ENCODE measurements at regions not wholly inside any gene's neighbourhood (a gene's known extent, or its start where the extent isn't known, plus 50 kb on each side); places are given as distances from the start of the nearest gene placed in this dataset.

DNA sequence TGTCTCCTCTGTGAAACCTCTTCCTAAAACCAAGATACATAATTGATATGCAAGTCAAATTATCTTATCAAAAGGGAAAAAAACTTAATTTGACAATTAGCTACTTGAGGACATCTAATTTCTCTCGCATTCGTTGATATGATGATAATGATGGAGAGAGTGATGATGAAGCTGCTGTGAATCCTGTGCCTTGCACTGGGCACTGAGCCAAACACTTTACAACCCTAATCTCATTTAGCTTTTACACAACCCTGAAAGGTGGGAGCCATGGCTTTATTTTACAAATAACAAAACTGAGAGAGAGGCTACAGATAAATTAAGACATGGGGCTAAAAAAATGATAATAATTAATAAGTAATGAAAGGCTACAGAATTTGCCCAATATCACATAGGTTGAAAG lies 176.0 kb downstream of the NOC3L start:
- no peak overlapping the region for H3K27ac ChIP-seq (ENCODE audit: low read depth, low read length, severe bottlenecking)
- no CpG with 5 or more reads among the region's 2 CpGs for WGBS, 2 experiments (ENCODE audit: insufficient coverage in 2 of 2)
- no peaks in the 10 kb centered on the region for H3K9me3 ChIP-seq (ENCODE audit: control insufficient read depth, low read length)
- H3K36me3 ChIP-seq (ENCODE audit: control insufficient read depth, insufficient read depth, low read length), result no peaks in the 10 kb centered on the region
- no peaks in the 10 kb centered on the region for H3K4me1 ChIP-seq (ENCODE audit: control insufficient read depth, insufficient read depth, low read length, poor library complexity, severe bottlenecking)
- H3K4me3 ChIP-seq (ENCODE audit: extremely low read depth, insufficient read depth, low read length, poor library complexity, severe bottlenecking), result no peak overlapping the region

DNA sequence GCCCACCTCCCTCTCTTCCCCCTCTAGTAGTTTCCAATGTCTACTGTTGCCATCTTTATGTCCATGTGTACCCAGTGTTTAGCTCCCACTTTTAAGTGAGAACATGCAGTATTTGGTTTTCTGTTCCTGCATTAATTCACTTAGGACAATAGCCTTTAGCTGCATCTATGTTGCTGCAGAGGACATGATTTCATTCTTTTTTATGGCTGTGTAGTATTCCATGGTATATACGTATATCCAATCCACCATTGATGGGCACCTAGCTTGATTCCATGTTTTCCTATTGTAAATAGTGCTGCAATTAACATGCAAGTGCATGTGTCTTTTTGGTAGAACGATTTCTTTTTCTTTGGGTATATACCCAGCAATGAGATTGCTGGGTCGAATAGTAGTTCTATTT lies 170.4 kb downstream of the NOC3L start:
- H3K4me1 ChIP-seq (ENCODE audit: control insufficient read depth, insufficient read depth, low read length, poor library complexity, severe bottlenecking), result peaks cover 11% of the 10 kb centered on the region
- no peaks in the 10 kb centered on the region for H3K9me3 ChIP-seq (ENCODE audit: control insufficient read depth, low read length)
- no peak overlapping the region for H3K27ac ChIP-seq (ENCODE audit: low read depth, low read length, severe bottlenecking)
- H3K4me3 ChIP-seq (ENCODE audit: extremely low read depth, insufficient read depth, low read length, poor library complexity, severe bottlenecking), result no peak overlapping the region
- H3K36me3 ChIP-seq (ENCODE audit: control insufficient read depth, insufficient read depth, low read length), result no peaks in the 10 kb centered on the region
- 100% methylated on average over 1 of the region's 3 CpGs for WGBS, 2 experiments (ENCODE audit: insufficient coverage in 2 of 2)

DNA sequence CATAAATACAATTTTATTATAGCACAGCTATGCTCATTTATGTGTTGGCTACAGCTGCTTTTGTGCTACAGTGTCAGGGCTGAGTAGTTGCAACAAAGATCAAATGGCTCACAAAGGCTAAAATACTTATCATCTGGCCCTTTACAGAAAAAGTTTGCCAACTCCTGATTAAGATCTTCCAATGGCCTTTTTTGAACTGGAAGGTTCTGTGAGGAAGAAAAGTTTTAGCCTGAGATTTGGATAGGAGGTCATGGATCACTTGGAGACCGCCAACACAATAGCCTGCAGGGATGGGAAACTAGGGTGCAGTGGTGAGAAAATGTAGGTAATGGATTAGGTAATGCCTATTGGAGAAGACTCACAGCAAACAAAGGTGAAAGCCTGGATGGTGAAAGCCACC lies 169.8 kb downstream of the NOC3L start:
- Histone ChIP-seq H3K9me3 (ENCODE audit: control insufficient read depth, low read length) (no peaks in the 10 kb centered on the region), H3K36me3 (ENCODE audit: control insufficient read depth, insufficient read depth, low read length) (no peaks in the 10 kb centered on the region), H3K4me3 (ENCODE audit: extremely low read depth, insufficient read depth, low read length, poor library complexity, severe bottlenecking) (no peak overlapping the region), H3K4me1 (ENCODE audit: control insufficient read depth, insufficient read depth, low read length, poor library complexity, severe bottlenecking) (peaks cover 11% of the 10 kb centered on the region), H3K27ac (ENCODE audit: low read depth, low read length, severe bottlenecking) (no peak overlapping the region)
- 88 to 100% methylated on average over 1 of the region's 1 CpG for WGBS, 2 experiments (ENCODE audit: insufficient coverage in 2 of 2)

- WGBS, 2 experiments (ENCODE audit: insufficient coverage in 2 of 2), result 19 to 30% methylated on average over 2 of the region's 4 CpGs
Measured at GRCh38 chr10:94193466-94193924, 169.2 kb downstream of the NOC3L start.

GRCh38 chr10:94194256-94194655 lies 168.5 kb downstream of the NOC3L start:
- Histone ChIP-seq H3K9me3 (ENCODE audit: control insufficient read depth, low read length) (no peaks in the 10 kb centered on the region), H3K27ac (ENCODE audit: low read depth, low read length, severe bottlenecking) (peak overlapping the region; percentile 36), H3K36me3 (ENCODE audit: control insufficient read depth, insufficient read depth, low read length) (no peaks in the 10 kb centered on the region), H3K4me3 (ENCODE audit: extremely low read depth, insufficient read depth, low read length, poor library complexity, severe bottlenecking) (no peak overlapping the region), H3K4me1 (ENCODE audit: control insufficient read depth, insufficient read depth, low read length, poor library complexity, severe bottlenecking) (peaks cover 11% of the 10 kb centered on the region)
- 100% methylated on average over 1 of the region's 1 CpG for WGBS, 2 experiments (ENCODE audit: insufficient coverage in 2 of 2)

More at GRCh38 chr10:94193466-94193924, 169.2 kb downstream of the NOC3L start:
- H3K4me1 ChIP-seq (ENCODE audit: control insufficient read depth, insufficient read depth, low read length, poor library complexity, severe bottlenecking), result peaks cover 11% of the 10 kb centered on the region
- peak overlapping the region; percentile 36 for H3K27ac ChIP-seq (ENCODE audit: low read depth, low read length, severe bottlenecking)
- no peak overlapping the region for H3K4me3 ChIP-seq (ENCODE audit: extremely low read depth, insufficient read depth, low read length, poor library complexity, severe bottlenecking)
- H3K9me3 ChIP-seq (ENCODE audit: control insufficient read depth, low read length), result no peaks in the 10 kb centered on the region
- H3K36me3 ChIP-seq (ENCODE audit: control insufficient read depth, insufficient read depth, low read length), result no peaks in the 10 kb centered on the region

- Histone ChIP-seq H3K4me3 (ENCODE audit: extremely low read depth, insufficient read depth, low read length, poor library complexity, severe bottlenecking) (no peak overlapping the region), H3K4me1 (ENCODE audit: control insufficient read depth, insufficient read depth, low read length, poor library complexity, severe bottlenecking) (peaks cover 11% of the 10 kb centered on the region), H3K27ac (ENCODE audit: low read depth, low read length, severe bottlenecking) (no peak overlapping the region), H3K9me3 (ENCODE audit: control insufficient read depth, low read length) (no peaks in the 10 kb centered on the region), H3K36me3 (ENCODE audit: control insufficient read depth, insufficient read depth, low read length) (no peaks in the 10 kb centered on the region)
Measured at GRCh38 chr10:94197241-94197640, 165.5 kb downstream of the NOC3L start.

GRCh38 chr10:94198324-94198723 lies 164.4 kb downstream of the NOC3L start:
- H3K27ac ChIP-seq (ENCODE audit: low read depth, low read length, severe bottlenecking), result no peak overlapping the region
- no peaks in the 10 kb centered on the region for H3K9me3 ChIP-seq (ENCODE audit: control insufficient read depth, low read length)
- peaks cover 11% of the 10 kb centered on the region for H3K4me1 ChIP-seq (ENCODE audit: control insufficient read depth, insufficient read depth, low read length, poor library complexity, severe bottlenecking)
- H3K4me3 ChIP-seq (ENCODE audit: extremely low read depth, insufficient read depth, low read length, poor library complexity, severe bottlenecking), result no peak overlapping the region
- no peaks in the 10 kb centered on the region for H3K36me3 ChIP-seq (ENCODE audit: control insufficient read depth, insufficient read depth, low read length)
- WGBS, 2 experiments (ENCODE audit: insufficient coverage in 2 of 2), result 100% methylated on average over 2 of the region's 2 CpGs

- Histone ChIP-seq H3K9me3 (ENCODE audit: control insufficient read depth, low read length) (no peaks in the 10 kb centered on the region), H3K36me3 (ENCODE audit: control insufficient read depth, insufficient read depth, low read length) (no peaks in the 10 kb centered on the region), H3K27ac (ENCODE audit: low read depth, low read length, severe bottlenecking) (no peak overlapping the region), H3K4me3 (ENCODE audit: extremely low read depth, insufficient read depth, low read length, poor library complexity, severe bottlenecking) (no peak overlapping the region), H3K4me1 (ENCODE audit: control insufficient read depth, insufficient read depth, low read length, poor library complexity, severe bottlenecking) (no peaks in the 10 kb centered on the region)
- 48 to 50% methylated on average over 4 of the region's 5 CpGs for WGBS, 2 experiments (ENCODE audit: insufficient coverage in 2 of 2)
Measured at GRCh38 chr10:94199565-94199964, 163.2 kb downstream of the NOC3L start.

GRCh38 chr10:94200146-94200837 lies 162.4 kb downstream of the NOC3L start:
- no peaks in the 10 kb centered on the region for H3K4me1 ChIP-seq (ENCODE audit: control insufficient read depth, insufficient read depth, low read length, poor library complexity, severe bottlenecking)
- H3K9me3 ChIP-seq (ENCODE audit: control insufficient read depth, low read length), result no peaks in the 10 kb centered on the region
- WGBS, 2 experiments (ENCODE audit: insufficient coverage in 2 of 2), result no CpG with 5 or more reads among the region's 2 CpGs
- no peak overlapping the region for H3K4me3 ChIP-seq (ENCODE audit: extremely low read depth, insufficient read depth, low read length, poor library complexity, severe bottlenecking)
- no peaks in the 10 kb centered on the region for H3K36me3 ChIP-seq (ENCODE audit: control insufficient read depth, insufficient read depth, low read length)
- H3K27ac ChIP-seq (ENCODE audit: low read depth, low read length, severe bottlenecking), result no peak overlapping the region

GRCh38 chr10:94205396-94205831 lies 157.3 kb downstream of the NOC3L start:
- H3K4me3 ChIP-seq (ENCODE audit: extremely low read depth, insufficient read depth, low read length, poor library complexity, severe bottlenecking), result no peak overlapping the region
- H3K27ac ChIP-seq (ENCODE audit: low read depth, low read length, severe bottlenecking), result no peak overlapping the region
- 92 to 100% methylated on average over 2 to 3 of the region's 3 CpGs for WGBS, 2 experiments (ENCODE audit: insufficient coverage in 2 of 2)
- H3K9me3 ChIP-seq (ENCODE audit: control insufficient read depth, low read length), result no peaks in the 10 kb centered on the region
- H3K4me1 ChIP-seq (ENCODE audit: control insufficient read depth, insufficient read depth, low read length, poor library complexity, severe bottlenecking), result no peaks in the 10 kb centered on the region
- H3K36me3 ChIP-seq (ENCODE audit: control insufficient read depth, insufficient read depth, low read length), result no peaks in the 10 kb centered on the region

DNA sequence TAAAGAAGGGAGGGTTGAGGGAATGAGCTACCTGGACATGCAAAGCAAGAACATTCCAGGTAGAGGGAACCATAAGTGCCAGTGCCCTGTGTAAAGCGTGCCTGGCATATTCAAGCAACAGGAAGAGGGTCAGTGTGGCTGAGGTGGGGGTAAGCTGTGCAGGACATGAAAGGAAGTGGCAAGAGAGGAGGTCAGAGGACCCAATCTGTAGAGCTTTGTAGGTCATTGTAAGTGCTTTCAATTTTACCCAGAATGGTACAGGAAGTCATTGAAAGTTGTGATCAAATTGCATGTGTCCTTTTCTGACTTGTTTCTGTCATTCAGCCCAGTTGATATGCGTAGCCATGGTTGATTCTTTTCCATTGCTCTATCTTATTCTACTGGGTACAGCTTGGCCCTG lies 156.6 kb downstream of the NOC3L start:
- H3K4me1 ChIP-seq (ENCODE audit: control insufficient read depth, insufficient read depth, low read length, poor library complexity, severe bottlenecking), result no peaks in the 10 kb centered on the region
- no peak overlapping the region for H3K4me3 ChIP-seq (ENCODE audit: extremely low read depth, insufficient read depth, low read length, poor library complexity, severe bottlenecking)
- H3K27ac ChIP-seq (ENCODE audit: low read depth, low read length, severe bottlenecking), result no peak overlapping the region
- no peaks in the 10 kb centered on the region for H3K36me3 ChIP-seq (ENCODE audit: control insufficient read depth, insufficient read depth, low read length)
- WGBS, 2 experiments (ENCODE audit: insufficient coverage in 2 of 2), result 92 to 95% methylated on average over 2 of the region's 2 CpGs
- no peaks in the 10 kb centered on the region for H3K9me3 ChIP-seq (ENCODE audit: control insufficient read depth, low read length)

Data from mesodermal cell (in vitro differentiated cells).